Neural crest cell (in vitro differentiated cells): ENCODE measurements at regions not wholly inside any gene's neighbourhood (a gene's known extent, or its start where the extent isn't known, plus 50 kb on each side); places are given as distances from the start of the nearest gene placed in this dataset.

ENCODE experiments used
- DNase-seq: peaks from one replicate; pipeline ENCODE4 v3.0.0; 2021; ENCODE audit warnings: low read depth, mixed read lengths, low spot score
- H3K27ac Mint-ChIP-seq: one replicate; pipeline ENCODE4 v1.8.0; 2021; ENCODE audit warnings: mild to moderate bottlenecking, mixed read lengths; ENCODE audit not compliant: unreplicated experiment
- H3K27me3 Mint-ChIP-seq: 2 replicates; pipeline ENCODE4 v1.8.0; 2021; ENCODE audit warnings: low read depth, mild to moderate bottlenecking, mixed read lengths
- H3K36me3 Mint-ChIP-seq: 2 replicates; pipeline ENCODE4 v1.8.0; 2021; ENCODE audit warnings: low read depth, mild to moderate bottlenecking, mixed read lengths
- H3K4me1 Mint-ChIP-seq: 2 replicates; pipeline ENCODE4 v1.8.0; 2021; ENCODE audit warnings: mixed read lengths
- H3K4me3 Mint-ChIP-seq: one replicate; pipeline ENCODE4 v1.8.0; 2021; ENCODE audit warnings: mild to moderate bottlenecking, mixed read lengths
- H3K9me3 Mint-ChIP-seq: 2 replicates; pipeline ENCODE4 v1.8.0; 2021; ENCODE audit warnings: mixed read lengths
- CTCF ChIP-seq: fragments of 200-600 bp; sonication (generic); conservative IDR thresholded peaks from 2 replicates; pipeline ENCODE4 v1.5.0; 2021; ENCODE audit warnings: antibody characterized with exemption, mild to moderate bottlenecking

GRCh38 chr6:113205553-113205952 is 651.6 kb upstream of the MARCKS start:
- Mint-ChIP-seq H3K36me3 (no peaks in the 10 kb centered on the region), H3K4me3 (no peak overlapping the region), H3K4me1 (peaks cover 45% of the 10 kb centered on the region), H3K27ac (no peak overlapping the region), H3K27me3 (no peaks in the 10 kb centered on the region), H3K9me3 (peaks cover 2% of the 10 kb centered on the region)
- no peak for TF ChIP-seq CTCF
- no peak for DNase-seq

- Mint-ChIP-seq H3K27ac (no peak overlapping the region), H3K9me3 (peaks cover 5% of the 10 kb centered on the region), H3K4me3 (no peak overlapping the region), H3K27me3 (no peaks in the 10 kb centered on the region), H3K4me1 (peaks cover 28% of the 10 kb centered on the region), H3K36me3 (no peaks in the 10 kb centered on the region)
- TF ChIP-seq CTCF: no peak
- no peak for DNase-seq
These were observed 648.4 kb upstream of the MARCKS start for GRCh38 chr6:113208726-113209125.

GRCh38 chr6:113209315-113209714 is 647.8 kb upstream of the MARCKS start:
- Mint-ChIP-seq H3K9me3 (peaks cover 6% of the 10 kb centered on the region), H3K4me1 (peaks cover 28% of the 10 kb centered on the region), H3K36me3 (no peaks in the 10 kb centered on the region), H3K27me3 (no peaks in the 10 kb centered on the region), H3K4me3 (no peak overlapping the region), H3K27ac (no peak overlapping the region)
- no peak for TF ChIP-seq CTCF
- DNase-seq: no peak

GRCh38 chr6:113211170-113211569 is 646.0 kb upstream of the MARCKS start:
- no peak for TF ChIP-seq CTCF
- Mint-ChIP-seq H3K9me3 (peaks cover 6% of the 10 kb centered on the region), H3K4me1 (peaks cover 19% of the 10 kb centered on the region), H3K36me3 (no peaks in the 10 kb centered on the region), H3K27me3 (no peaks in the 10 kb centered on the region), H3K27ac (no peak overlapping the region), H3K4me3 (no peak overlapping the region)
- DNase-seq: no peak

GRCh38 chr6:113219783-113220182 is 637.4 kb upstream of the MARCKS start:
- no peaks in the 10 kb centered on the region for H3K4me1 Mint-ChIP-seq
- peaks cover 7% of the 10 kb centered on the region for H3K36me3 Mint-ChIP-seq
- peaks cover 8% of the 10 kb centered on the region for H3K9me3 Mint-ChIP-seq
- no peaks in the 10 kb centered on the region for H3K27me3 Mint-ChIP-seq
- no peak for DNase-seq
- no peak overlapping the region for H3K27ac Mint-ChIP-seq
- no peak for TF ChIP-seq CTCF
- no peak overlapping the region for H3K4me3 Mint-ChIP-seq

GRCh38 chr6:113220832-113221231 is 636.3 kb upstream of the MARCKS start:
- no peaks in the 10 kb centered on the region for H3K27me3 Mint-ChIP-seq
- H3K9me3 Mint-ChIP-seq: peaks cover 10% of the 10 kb centered on the region
- H3K4me3 Mint-ChIP-seq: no peak overlapping the region
- no peak for DNase-seq
- TF ChIP-seq CTCF: no peak
- H3K4me1 Mint-ChIP-seq: no peaks in the 10 kb centered on the region
- H3K36me3 Mint-ChIP-seq: peaks cover 7% of the 10 kb centered on the region
- H3K27ac Mint-ChIP-seq: no peak overlapping the region
